H9 (cell line): ENCODE measurements at regions not wholly inside any gene's neighbourhood (a gene's known extent, or its start where the extent isn't known, plus 50 kb on each side); places are given as distances from the start of the nearest gene placed in this dataset.

Source experiments
- DNase-seq: peaks from one replicate; pipeline ENCODE4 v3.0.0-alpha.2; 2017
- H2AFZ ChIP-seq: one replicate; pipeline ENCODE4 v1.6.1; 2013; ENCODE audit warnings: mild to moderate bottlenecking, low read length, control low read depth, moderate library complexity
- H2AK5ac ChIP-seq: 2 replicates; pipeline ENCODE4 v1.6.1; 2013; ENCODE audit warnings: low read length, control low read depth, mixed read lengths; ENCODE audit not compliant: insufficient read length
- H2BK120ac ChIP-seq: one replicate; pipeline ENCODE4 v1.6.1; 2013; ENCODE audit warnings: low read depth, mild to moderate bottlenecking, low read length, control low read depth, inconsistent platforms; ENCODE audit not compliant: poor library complexity, severe bottlenecking
- H2BK12ac ChIP-seq: 2 replicates; pipeline ENCODE4 v1.6.1; 2013; ENCODE audit warnings: low read length, control low read depth, mixed read lengths, low read depth; ENCODE audit not compliant: insufficient read length
- H2BK15ac ChIP-seq: 2 replicates; pipeline ENCODE4 v1.6.1; 2013; ENCODE audit warnings: low read depth, low read length, control low read depth
- H2BK20ac ChIP-seq: one replicate; pipeline ENCODE4 v1.6.1; 2013; ENCODE audit warnings: low read depth, mild to moderate bottlenecking, low read length, control low read depth, inconsistent platforms; ENCODE audit not compliant: poor library complexity, severe bottlenecking
- H2BK5ac ChIP-seq: 2 replicates; pipeline ENCODE4 v1.6.1; 2013; ENCODE audit warnings: low read length, control low read depth, mixed read lengths; ENCODE audit not compliant: insufficient read length
- H3K14ac ChIP-seq: 2 replicates; pipeline ENCODE4 v1.6.1; 2013; ENCODE audit warnings: low read length, control low read depth; ENCODE audit not compliant: insufficient read depth
- H3K18ac ChIP-seq: 2 replicates; pipeline ENCODE4 v1.6.1; 2013; ENCODE audit warnings: low read depth, mild to moderate bottlenecking, mixed read lengths, low read length, control low read depth; ENCODE audit not compliant: insufficient read length
- H3K23ac ChIP-seq: 2 replicates; pipeline ENCODE4 v1.6.1; 2013; ENCODE audit warnings: low read length, control low read depth, mixed read lengths, low read depth; ENCODE audit not compliant: insufficient read length
- H3K23me2 ChIP-seq: 2 replicates; pipeline ENCODE4 v1.6.1; 2013; ENCODE audit warnings: low read depth, mild to moderate bottlenecking, mixed read lengths, low read length, control low read depth; ENCODE audit not compliant: insufficient read length, poor library complexity, severe bottlenecking
- H3K27ac ChIP-seq: 2 replicates; pipeline ENCODE4 v1.5.1; 2013; ENCODE audit warnings: low read length, control low read depth, mixed read lengths, low read depth; ENCODE audit not compliant: insufficient read length
- H3K27me3 ChIP-seq: 2 replicates; pipeline ENCODE4 v1.6.1; 2013; ENCODE audit warnings: low read length, control low read depth, inconsistent platforms; ENCODE audit not compliant: insufficient read depth
- H3K4ac ChIP-seq: 2 replicates; pipeline ENCODE4 v1.6.1; 2013; ENCODE audit warnings: low read depth, mild to moderate bottlenecking, control low read depth, inconsistent platforms, low read length, moderate library complexity
- H3K4me1 ChIP-seq: 2 replicates; pipeline ENCODE4 v1.6.1; 2013; ENCODE audit warnings: low read length, control low read depth, inconsistent platforms; ENCODE audit not compliant: insufficient read depth
- H3K4me2 ChIP-seq: 2 replicates; pipeline ENCODE4 v1.6.1; 2013; ENCODE audit warnings: low read length, control low read depth, mixed read lengths; ENCODE audit not compliant: insufficient read length, insufficient read depth
- H3K56ac ChIP-seq: 2 replicates; pipeline ENCODE4 v1.6.1; 2013; ENCODE audit warnings: low read depth, mild to moderate bottlenecking, mixed read lengths, low read length, control low read depth; ENCODE audit not compliant: insufficient read length
- H3K79me1 ChIP-seq: 2 replicates; pipeline ENCODE4 v1.6.1; 2013; ENCODE audit warnings: low read depth, mild to moderate bottlenecking, moderate library complexity, low read length, control low read depth, inconsistent platforms; ENCODE audit not compliant: insufficient read depth, poor library complexity, severe bottlenecking
- H3K79me2 ChIP-seq: 2 replicates; pipeline ENCODE4 v1.6.1; 2013; ENCODE audit warnings: low read length, control low read depth, inconsistent platforms; ENCODE audit not compliant: insufficient read depth
- H3K9ac ChIP-seq: 2 replicates; pipeline ENCODE4 v1.6.1; 2013; ENCODE audit warnings: low read length, control low read depth, mixed read lengths; ENCODE audit not compliant: insufficient read length; ENCODE audit errors: extremely low read depth
- H3K9me3 ChIP-seq: one replicate; pipeline ENCODE4 v1.6.1; 2013; ENCODE audit warnings: low read depth, low read length, inconsistent platforms; ENCODE audit not compliant: control insufficient read depth
- H3T11ph ChIP-seq: one replicate; pipeline ENCODE4 v1.6.1; 2013; ENCODE audit warnings: mild to moderate bottlenecking, low read length, control low read depth, inconsistent platforms
- H4K20me1 ChIP-seq: one replicate; pipeline ENCODE4 v1.6.1; 2013; ENCODE audit not compliant: control insufficient read depth, insufficient read length, insufficient read depth
- H4K5ac ChIP-seq: 2 replicates; pipeline ENCODE4 v1.6.1; 2013; ENCODE audit warnings: low read depth, mild to moderate bottlenecking, mixed read lengths, low read length, control low read depth; ENCODE audit not compliant: insufficient read length
- H4K8ac ChIP-seq: replicated peaks from 2 replicates; pipeline ENCODE4 v1.6.1; 2013; ENCODE audit warnings: low read length, control low read depth, mixed read lengths, low read depth; ENCODE audit not compliant: insufficient read length
- H4K91ac ChIP-seq: 2 replicates; pipeline ENCODE4 v1.6.1; 2013; ENCODE audit warnings: low read depth, mild to moderate bottlenecking, moderate library complexity, mixed read lengths, low read length, control low read depth; ENCODE audit not compliant: insufficient read length
- H3K27ac Mint-ChIP-seq, 3 experiments: 2 replicates in 2 of 3; 3 replicates in 1 of 3; pipeline ENCODE4 v1.8.0; 2020 to 2021; ENCODE audit warnings: mixed read lengths in 3 of 3, mild to moderate bottlenecking in 1 of 3, moderate library complexity in 1 of 3
- H3K27me3 Mint-ChIP-seq: 2 replicates; pipeline ENCODE4 v1.8.0; 2021; ENCODE audit warnings: low read depth, mild to moderate bottlenecking, moderate library complexity, mixed read lengths
- H3K36me3 Mint-ChIP-seq, 3 experiments: 2 replicates in 2 of 3; 3 replicates in 1 of 3; pipeline ENCODE4 v1.8.0; 2020 to 2021; ENCODE audit warnings: low read depth in 3 of 3, mixed read lengths in 3 of 3; ENCODE audit not compliant: insufficient read depth in 1 of 3
- H3K4me1 Mint-ChIP-seq, 2 experiments: 2 replicates each; pipeline ENCODE4 v1.8.0; 2020; ENCODE audit warnings: mixed read lengths in 2 of 2
- H3K4me3 Mint-ChIP-seq, 2 experiments: 2 replicates in 1 of 2; 3 replicates in 1 of 2; pipeline ENCODE4 v1.8.0; 2020 to 2021; ENCODE audit warnings: mild to moderate bottlenecking in 2 of 2, mixed read lengths in 2 of 2, moderate library complexity in 1 of 2
- H3K9me3 Mint-ChIP-seq, 2 experiments: 2 replicates in 1 of 2; 3 replicates in 1 of 2; pipeline ENCODE4 v1.8.0; 2020; ENCODE audit warnings: mild to moderate bottlenecking in 2 of 2, mixed read lengths in 2 of 2, moderate library complexity in 1 of 2
- WGBS: extraction: QIAGEN DNeasy Blood & Tissue Kit; methylation state at CpG from one replicate; pipeline ENCODE4 v1.1.7; 2013; ENCODE audit warnings: missing lambda C conversion rate, low lambda C conversion rate, mixed read lengths; ENCODE audit not compliant: insufficient read length; ENCODE audit errors: extremely low coverage; 5-methylcytosine and 5-hydroxymethylcytosine counted together
- TF ChIP-seq, protein P1 (sequence below): fragments of 200-600 bp; sonication (generic); conservative IDR thresholded peaks from 3 replicates; pipeline ENCODE4 v1.8.0; 2021; ENCODE audit warnings: antibody characterized with exemption, mild to moderate bottlenecking

DNA sequence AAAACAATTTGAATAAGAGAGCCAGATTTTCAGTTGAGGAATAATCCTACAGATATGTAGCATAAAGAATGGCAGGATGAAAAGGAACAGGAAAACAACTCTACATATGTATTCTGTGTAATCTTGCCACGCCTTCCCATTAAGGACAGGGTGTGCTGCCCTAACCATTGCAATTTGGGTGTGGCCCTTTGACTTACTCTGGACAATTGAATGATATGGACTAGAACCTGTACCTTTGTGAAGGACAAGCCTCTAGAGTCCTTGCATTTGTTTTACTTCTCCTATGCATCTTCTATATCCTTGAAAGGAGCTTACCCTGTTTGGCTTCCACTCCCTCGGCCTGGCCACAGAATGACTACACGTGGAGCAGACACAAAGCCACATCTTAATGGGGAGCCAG is 1261.6 kb upstream of the GBE1 start:
- Histone ChIP-seq H3K27me3 (no peaks in the 10 kb centered on the region), H3K56ac (no peak overlapping the region), H2AK5ac (no peak overlapping the region), H4K5ac (no peak overlapping the region), H3T11ph (no peak overlapping the region), H3K23ac (no peak overlapping the region), H3K27ac (no peak overlapping the region), H2BK12ac (no peak overlapping the region), H3K4me2 (no peak overlapping the region), H4K8ac (no peak overlapping the region), H3K23me2 (no peaks in the 10 kb centered on the region), H2BK15ac (no peak overlapping the region), H3K79me2 (no peaks in the 10 kb centered on the region), H2BK5ac (no peak overlapping the region), H2AFZ (no peak overlapping the region), H3K4me1 (no peaks in the 10 kb centered on the region), H3K9ac (no peak overlapping the region), H4K20me1 (no peaks in the 10 kb centered on the region), H3K18ac (no peak overlapping the region), H3K14ac (no peak overlapping the region), H2BK120ac (no peak overlapping the region), H2BK20ac (no peak overlapping the region), H4K91ac (no peak overlapping the region), H3K4ac (no peak overlapping the region), H3K9me3 (no peaks in the 10 kb centered on the region), H3K79me1 (no peaks in the 10 kb centered on the region)
- H3K27me3 Mint-ChIP-seq, result no peaks in the 10 kb centered on the region
- TF ChIP-seq, protein P1, sequence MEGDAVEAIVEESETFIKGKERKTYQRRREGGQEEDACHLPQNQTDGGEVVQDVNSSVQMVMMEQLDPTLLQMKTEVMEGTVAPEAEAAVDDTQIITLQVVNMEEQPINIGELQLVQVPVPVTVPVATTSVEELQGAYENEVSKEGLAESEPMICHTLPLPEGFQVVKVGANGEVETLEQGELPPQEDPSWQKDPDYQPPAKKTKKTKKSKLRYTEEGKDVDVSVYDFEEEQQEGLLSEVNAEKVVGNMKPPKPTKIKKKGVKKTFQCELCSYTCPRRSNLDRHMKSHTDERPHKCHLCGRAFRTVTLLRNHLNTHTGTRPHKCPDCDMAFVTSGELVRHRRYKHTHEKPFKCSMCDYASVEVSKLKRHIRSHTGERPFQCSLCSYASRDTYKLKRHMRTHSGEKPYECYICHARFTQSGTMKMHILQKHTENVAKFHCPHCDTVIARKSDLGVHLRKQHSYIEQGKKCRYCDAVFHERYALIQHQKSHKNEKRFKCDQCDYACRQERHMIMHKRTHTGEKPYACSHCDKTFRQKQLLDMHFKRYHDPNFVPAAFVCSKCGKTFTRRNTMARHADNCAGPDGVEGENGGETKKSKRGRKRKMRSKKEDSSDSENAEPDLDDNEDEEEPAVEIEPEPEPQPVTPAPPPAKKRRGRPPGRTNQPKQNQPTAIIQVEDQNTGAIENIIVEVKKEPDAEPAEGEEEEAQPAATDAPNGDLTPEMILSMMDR, result no peak
- peaks cover 3% of the 10 kb centered on the region in 2 experiments for H3K4me1 Mint-ChIP-seq
- H3K36me3 Mint-ChIP-seq, result no peaks in the 10 kb centered on the region; a peak in 1 of 7 replicates
- H3K27ac Mint-ChIP-seq, result no peak overlapping the region
- no peak overlapping the region for H3K4me3 Mint-ChIP-seq
- DNase-seq, result no peak
- no CpG with 5 or more reads among the region's 3 CpGs for WGBS
- no peaks in the 10 kb centered on the region for H3K9me3 Mint-ChIP-seq
